Hepatic stellate cell (primary cell): ENCODE measurements at regions not wholly inside any gene's neighbourhood (a gene's known extent, or its start where the extent isn't known, plus 50 kb on each side); places are given as distances from the start of the nearest gene placed in this dataset.
A peak's percentile ranks its signal among the peaks of the same experiment; 100 is the strongest.

Experiments used
- DNase-seq: peaks from one replicate; pipeline ENCODE4 v3.0.0; 2011; ENCODE audit warnings: low spot score

- peak; percentile 47 for DNase-seq
Observed at GRCh38 chr14:54175298-54175942, 218.8 kb upstream of the BMP4 start.

- no peak for DNase-seq
Observed at GRCh38 chr14:54177019-54177418, 219.8 kb upstream of the CDKN3 start.

- DNase-seq: no peak
Observed at GRCh38 chr14:54177641-54178621, 218.9 kb upstream of the CDKN3 start.

- peak; percentile 19 for DNase-seq
Observed at GRCh38 chr14:54182419-54183045, 214.3 kb upstream of the CDKN3 start.

GRCh38 chr14:54186821-54187763, 209.7 kb upstream of the CDKN3 start:
- no peak for DNase-seq

- no peak for DNase-seq
Observed at GRCh38 chr14:54188064-54188666, 208.6 kb upstream of the CDKN3 start.

- no peak for DNase-seq
Observed at GRCh38 chr14:54189333-54189732, 207.5 kb upstream of the CDKN3 start.

- DNase-seq: peak; percentile 48
Observed at GRCh38 chr14:54189748-54190354, 207.0 kb upstream of the CDKN3 start.

GRCh38 chr14:54191846-54192245, 205.0 kb upstream of the CDKN3 start:
- DNase-seq: no peak

- no peak for DNase-seq
Observed at GRCh38 chr14:54192610-54193009, 204.2 kb upstream of the CDKN3 start.

GRCh38 chr14:54193871-54194270, 202.9 kb upstream of the CDKN3 start:
- no peak for DNase-seq

- DNase-seq: no peak
Observed at GRCh38 chr14:54194501-54194900, 202.3 kb upstream of the CDKN3 start.

GRCh38 chr14:54197369-54197768, 199.4 kb upstream of the CDKN3 start:
- no peak for DNase-seq

GRCh38 chr14:54200726-54201125, 196.1 kb upstream of the CDKN3 start:
- DNase-seq: peak; percentile 17

GRCh38 chr14:54202288-54202687, 194.5 kb upstream of the CDKN3 start:
- DNase-seq: no peak

GRCh38 chr14:54206516-54206915, 190.3 kb upstream of the CDKN3 start:
- DNase-seq: no peak

GRCh38 chr14:54207075-54207474, 189.7 kb upstream of the CDKN3 start:
- DNase-seq: no peak

GRCh38 chr14:54207476-54208462, 189.0 kb upstream of the CDKN3 start:
- DNase-seq: no peak

- DNase-seq: no peak
Observed at GRCh38 chr14:54208751-54209150, 188.1 kb upstream of the CDKN3 start.
